Endothelial cell of umbilical vein (primary cell): ENCODE measurements at regions not wholly inside any gene's neighbourhood (a gene's known extent, or its start where the extent isn't known, plus 50 kb on each side); places are given as distances from the start of the nearest gene placed in this dataset.

Experiments
- BruUV-seq: library from RNA; stranded (reverse); fragments of 400-500 nt; replicated peaks from 2 replicates; lab custom pipeline; 2021; lab: Mats Ljungman, UMichigan
- CTCF ChIA-PET: fragments of 300-600, 350-600 bp; sonication (Branson Sonifier 250); formaldehyde crosslinking; loops from one replicate; lab custom pipeline; 2021; ENCODE audit warnings: antibody characterized with exemption, inconsistent platforms; lab: Charles Lee
- POLR2A ChIA-PET: fragments of 300-600, 350-600 bp; sonication (Branson Sonifier 250); formaldehyde crosslinking; loops from one replicate; lab custom pipeline; 2021; ENCODE audit warnings: antibody characterized with exemption, inconsistent platforms; lab: Charles Lee
- DNase-seq: peaks from one replicate; pipeline ENCODE4 v3.0.0-alpha.2; 2011; ENCODE audit warnings: low read depth, low spot score
- FAIRE-seq: peaks from 2 replicates; lab custom pipeline; 2011; peaks lifted over from hg19 to GRCh38; lab: Jason Lieb, UNC
- H2AFZ ChIP-seq: 2 replicates; pipeline ENCODE4 v1.6.0; 2012; ENCODE audit warnings: low read depth, low read length, control low read depth, inconsistent platforms
- H3K27ac ChIP-seq: 2 replicates; pipeline ENCODE4 v1.5.1; 2011; ENCODE audit warnings: low read depth, mild to moderate bottlenecking, control low read depth, low read length, moderate library complexity; ENCODE audit not compliant: insufficient read depth
- H3K27me3 ChIP-seq, 2 experiments: 2 replicates each; pipeline versions ENCODE4 v1.6.0 to v1.6.1; 2011; ENCODE audit warnings: low read length in 2 of 2, mixed read lengths in 1 of 2; ENCODE audit not compliant: control insufficient read depth in 2 of 2, insufficient read depth in 2 of 2
- H3K36me3 ChIP-seq, 2 experiments: 2 replicates in 1 of 2; 3 replicates in 1 of 2; pipeline ENCODE4 v1.5.1; 2011; ENCODE audit warnings: low read length in 2 of 2, mild to moderate bottlenecking in 1 of 2, moderate library complexity in 1 of 2; ENCODE audit not compliant: control insufficient read depth in 2 of 2, insufficient read depth in 2 of 2; ENCODE audit errors: extremely low read depth in 1 of 2
- H3K4me1 ChIP-seq: 3 replicates; pipeline ENCODE4 v1.5.1; 2011; ENCODE audit warnings: mild to moderate bottlenecking, low read length; ENCODE audit not compliant: control insufficient read depth, insufficient read depth; ENCODE audit errors: extremely low read depth
- H3K4me2 ChIP-seq: 2 replicates; pipeline ENCODE4 v1.6.1; 2011; ENCODE audit warnings: low read length, control low read depth, mixed read lengths; ENCODE audit not compliant: insufficient read depth
- H3K4me3 ChIP-seq, 3 experiments: fragments of 200-600 bp in 1 of 3; sonication (generic), shearing (Covaris generic) in 1 of 3; replicated peaks in 1 of 3; 2 replicates each; pipeline ENCODE4 v1.5.1; 2011 to 2016; ENCODE audit warnings: control low read depth in 3 of 3, low read length in 3 of 3, mild to moderate bottlenecking in 2 of 3, inconsistent platforms in 1 of 3, low read depth in 1 of 3, moderate library complexity in 1 of 3; ENCODE audit not compliant: insufficient read depth in 1 of 3
- H3K79me2 ChIP-seq: 2 replicates; pipeline ENCODE4 v1.6.0; 2012; ENCODE audit warnings: low read length, inconsistent platforms; ENCODE audit not compliant: control insufficient read depth, insufficient read depth
- H3K9ac ChIP-seq: replicated peaks from 2 replicates; pipeline ENCODE3; 2011; ENCODE audit warnings: low read length, control low read depth; ENCODE audit not compliant: insufficient read depth; ENCODE audit errors: extremely low read depth
- H3K9me1 ChIP-seq: replicated peaks from 3 replicates; pipeline ENCODE4 v1.6.0; 2011; ENCODE audit warnings: mild to moderate bottlenecking, low read length; ENCODE audit not compliant: control insufficient read depth, insufficient read depth; ENCODE audit errors: extremely low read depth
- H3K9me3 ChIP-seq: replicated peaks from 2 replicates; pipeline ENCODE4 v1.5.1; 2012; ENCODE audit warnings: low read length, inconsistent platforms; ENCODE audit not compliant: control insufficient read depth, insufficient read depth
- H4K20me1 ChIP-seq: replicated peaks from 2 replicates; pipeline ENCODE3; 2011; ENCODE audit warnings: mild to moderate bottlenecking, low read length; ENCODE audit not compliant: control insufficient read depth, insufficient read depth; ENCODE audit errors: extremely low read depth
- EZH2 ChIP-seq: IDR thresholded peaks from 2 replicates; pipeline ENCODE4 v1.6.1; 2012; ENCODE audit warnings: borderline replicate concordance, low read depth, mild to moderate bottlenecking, moderate library complexity, low read length, inconsistent platforms; ENCODE audit not compliant: severe bottlenecking
- FOS ChIP-seq: IDR thresholded peaks from 2 replicates; pipeline ENCODE4 v1.6.1; 2011; ENCODE audit warnings: mild to moderate bottlenecking, low read length, moderate library complexity, borderline replicate concordance; ENCODE audit not compliant: insufficient read depth
- GATA2 ChIP-seq: IDR thresholded peaks from 2 replicates; pipeline ENCODE4 v1.7.0; 2011; ENCODE audit warnings: low read depth, mild to moderate bottlenecking, moderate library complexity, mixed read lengths, low read length; ENCODE audit not compliant: insufficient read length, insufficient read depth
- JUN ChIP-seq: IDR thresholded peaks from 2 replicates; pipeline ENCODE4 v1.6.1; 2011; ENCODE audit warnings: borderline replicate concordance, low read depth; ENCODE audit not compliant: insufficient read length, insufficient read depth
- MYC ChIP-seq: IDR thresholded peaks from one replicate; pipeline ENCODE4 v1.6.1; 2011; ENCODE audit warnings: mild to moderate bottlenecking, low read depth, low read length
- POLR2AphosphoS5 ChIP-seq: IDR thresholded peaks from 2 replicates; pipeline ENCODE4 v1.6.1; 2012; ENCODE audit warnings: low read depth, mild to moderate bottlenecking, control low read depth, low read length, moderate library complexity; ENCODE audit not compliant: insufficient read depth
- dilution Hi-C: fragments of 300-500 bp; cut with MboI; formaldehyde crosslinking; loops from one replicate; pipeline ENCODE4 v1.15.0; 2019; ENCODE audit warnings: low sequenced_read_pairs; ENCODE audit not compliant: extremely low pct_ligation_motif_present
- intact Hi-C: fragments of 100-400 bp; cut with micrococcal nuclease; formaldehyde crosslinking; loops from one replicate; pipeline ENCODE4 v1.10.0; 2022
- TF ChIP-seq, protein P1 (sequence below), 2 donors: IDR thresholded peaks; 1 replicate in 1 of 2; 2 replicates in 1 of 2; pipeline ENCODE4 v1.5.1; 2011; ENCODE audit warnings: low read length in 2 of 2, mild to moderate bottlenecking in 2 of 2, moderate library complexity in 2 of 2, control low read depth in 1 of 2, inconsistent platforms in 1 of 2, low read depth in 1 of 2; ENCODE audit not compliant: insufficient read depth in 1 of 2; ENCODE audit errors: extremely low read depth in 1 of 2

DNA sequence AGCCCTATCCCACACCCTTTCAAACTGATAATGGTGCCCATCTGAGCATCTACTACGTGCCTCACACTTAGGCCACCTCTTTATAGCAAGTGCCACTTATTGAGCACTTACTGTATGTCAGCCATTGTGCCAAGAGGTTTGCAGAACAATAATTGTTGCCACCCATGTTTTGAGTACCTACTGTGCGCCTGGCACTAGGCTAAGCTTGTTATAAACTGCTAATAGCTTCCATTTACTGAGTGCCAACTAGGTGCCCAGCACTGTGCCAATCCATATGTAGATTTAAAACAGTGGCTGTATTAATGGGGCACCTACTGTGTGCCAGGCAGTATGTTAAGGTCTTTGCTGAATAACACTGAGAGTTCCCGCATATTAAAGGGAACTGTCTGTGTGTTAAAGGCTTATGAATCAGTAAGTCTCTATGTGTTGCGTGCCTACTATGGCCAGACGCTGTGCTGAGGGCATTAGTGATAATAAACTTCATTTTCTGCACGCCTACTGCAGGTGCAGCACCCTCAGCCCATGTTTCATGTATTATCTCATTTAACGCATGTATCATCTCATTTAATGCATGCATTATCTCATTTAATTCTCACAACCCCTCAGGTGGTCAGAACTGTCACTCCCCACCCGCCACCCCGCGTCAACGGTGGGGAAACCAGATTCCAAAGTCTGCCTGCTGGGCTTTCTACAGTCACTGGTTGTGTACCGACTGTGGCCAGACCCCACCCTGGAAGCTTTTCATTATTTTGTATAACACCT lies 105.0 kb downstream of the PTPRS start:
- H4K20me1 ChIP-seq = no peaks in the 10 kb centered on the region
- H3K9ac ChIP-seq = no peak overlapping the region
- no peaks in the 10 kb centered on the region for H3K27me3 ChIP-seq
- intact Hi-C loops = no loop called here
- DNase-seq (no peak), FAIRE-seq (no peak)
- no TSS peak for BruUV-seq
- POLR2A ChIA-PET = no interaction called here
- H3K4me1 ChIP-seq = no peaks in the 10 kb centered on the region
- H3K4me2 ChIP-seq = no peak overlapping the region
- dilution Hi-C loops = no loop called here
- no peak overlapping the region for H2AFZ ChIP-seq
- TF ChIP-seq EZH2 (no peak), MYC (no peak), JUN (no peak), GATA2 (no peak), FOS (no peak), POLR2AphosphoS5 (no peak)
- TF ChIP-seq, protein P1, sequence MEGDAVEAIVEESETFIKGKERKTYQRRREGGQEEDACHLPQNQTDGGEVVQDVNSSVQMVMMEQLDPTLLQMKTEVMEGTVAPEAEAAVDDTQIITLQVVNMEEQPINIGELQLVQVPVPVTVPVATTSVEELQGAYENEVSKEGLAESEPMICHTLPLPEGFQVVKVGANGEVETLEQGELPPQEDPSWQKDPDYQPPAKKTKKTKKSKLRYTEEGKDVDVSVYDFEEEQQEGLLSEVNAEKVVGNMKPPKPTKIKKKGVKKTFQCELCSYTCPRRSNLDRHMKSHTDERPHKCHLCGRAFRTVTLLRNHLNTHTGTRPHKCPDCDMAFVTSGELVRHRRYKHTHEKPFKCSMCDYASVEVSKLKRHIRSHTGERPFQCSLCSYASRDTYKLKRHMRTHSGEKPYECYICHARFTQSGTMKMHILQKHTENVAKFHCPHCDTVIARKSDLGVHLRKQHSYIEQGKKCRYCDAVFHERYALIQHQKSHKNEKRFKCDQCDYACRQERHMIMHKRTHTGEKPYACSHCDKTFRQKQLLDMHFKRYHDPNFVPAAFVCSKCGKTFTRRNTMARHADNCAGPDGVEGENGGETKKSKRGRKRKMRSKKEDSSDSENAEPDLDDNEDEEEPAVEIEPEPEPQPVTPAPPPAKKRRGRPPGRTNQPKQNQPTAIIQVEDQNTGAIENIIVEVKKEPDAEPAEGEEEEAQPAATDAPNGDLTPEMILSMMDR (IDR thresholded peaks at IDR 0.05; ENCODE audit: extremely low read depth in 1 of 2, insufficient read depth in 1 of 2, low read depth in 1 of 2, low read length in 2 of 2) = no peak
- H3K36me3 ChIP-seq = no peaks in the 10 kb centered on the region
- no peaks in the 10 kb centered on the region for H3K9me3 ChIP-seq
- no peaks in the 10 kb centered on the region for H3K79me2 ChIP-seq
- CTCF ChIA-PET = no interaction called here
- H3K9me1 ChIP-seq = no peaks in the 10 kb centered on the region
- H3K27ac ChIP-seq = no peak overlapping the region
- no peak overlapping the region for H3K4me3 ChIP-seq
